BE2C (cell line): ENCODE measurements at regions not wholly inside any gene's neighbourhood (a gene's known extent, or its start where the extent isn't known, plus 50 kb on each side); places are given as distances from the start of the nearest gene placed in this dataset.

ENCODE experiments used
- DNase-seq: peaks from one replicate; pipeline ENCODE4 v3.0.0-alpha.2; 2020
- H3K27me3 ChIP-seq: fragments of 250-450 bp; sonication (Bioruptor Pico); 2 replicates; pipeline ENCODE4 v1.5.1; 2020; ENCODE audit warnings: mild to moderate bottlenecking
- H3K36me3 ChIP-seq: fragments of 250-450 bp; sonication (Bioruptor Pico); 2 replicates; pipeline ENCODE4 v1.5.1; 2020; ENCODE audit warnings: mild to moderate bottlenecking
- H3K4me1 ChIP-seq: fragments of 250-450 bp; sonication (Bioruptor Pico); 2 replicates; pipeline ENCODE4 v1.5.1; 2020
- H3K4me3 ChIP-seq: 2 replicates; pipeline ENCODE4 v1.5.1; 2011; ENCODE audit warnings: low read depth, low read length
- H3K9me3 ChIP-seq: fragments of 250-450 bp; sonication (Bioruptor Pico); 2 replicates; pipeline ENCODE4 v1.5.1; 2020
- TF ChIP-seq, protein P1 (sequence below): IDR thresholded peaks from 2 replicates; pipeline ENCODE4 v1.5.1; 2012; ENCODE audit warnings: mild to moderate bottlenecking, low read depth, low read length

DNA sequence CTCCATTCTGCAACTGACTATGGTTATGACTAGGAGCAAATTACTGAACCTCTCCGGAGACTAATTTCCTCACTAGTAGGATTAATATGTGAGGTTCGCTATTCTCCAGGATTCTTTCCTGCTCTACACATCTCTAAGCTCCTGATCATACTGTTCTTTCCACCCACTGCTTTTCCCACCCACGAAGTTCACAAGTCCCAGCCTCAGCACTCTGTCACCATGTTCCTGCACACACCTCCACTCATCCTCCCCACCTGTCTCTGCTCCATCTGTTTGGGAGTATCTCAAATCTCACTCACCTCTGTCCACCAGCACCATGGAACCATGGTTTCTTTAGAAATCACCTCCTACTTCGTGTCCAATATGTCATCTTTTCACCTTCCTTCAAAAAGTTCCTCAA is 185.3 kb downstream of the LRATD1 start:
- no peaks in the 10 kb centered on the region for H3K9me3 ChIP-seq
- H3K4me3 ChIP-seq, result no peak overlapping the region
- H3K4me1 ChIP-seq, result no peaks in the 10 kb centered on the region
- no peaks in the 10 kb centered on the region for H3K27me3 ChIP-seq
- no peak for DNase-seq
- TF ChIP-seq, protein P1, sequence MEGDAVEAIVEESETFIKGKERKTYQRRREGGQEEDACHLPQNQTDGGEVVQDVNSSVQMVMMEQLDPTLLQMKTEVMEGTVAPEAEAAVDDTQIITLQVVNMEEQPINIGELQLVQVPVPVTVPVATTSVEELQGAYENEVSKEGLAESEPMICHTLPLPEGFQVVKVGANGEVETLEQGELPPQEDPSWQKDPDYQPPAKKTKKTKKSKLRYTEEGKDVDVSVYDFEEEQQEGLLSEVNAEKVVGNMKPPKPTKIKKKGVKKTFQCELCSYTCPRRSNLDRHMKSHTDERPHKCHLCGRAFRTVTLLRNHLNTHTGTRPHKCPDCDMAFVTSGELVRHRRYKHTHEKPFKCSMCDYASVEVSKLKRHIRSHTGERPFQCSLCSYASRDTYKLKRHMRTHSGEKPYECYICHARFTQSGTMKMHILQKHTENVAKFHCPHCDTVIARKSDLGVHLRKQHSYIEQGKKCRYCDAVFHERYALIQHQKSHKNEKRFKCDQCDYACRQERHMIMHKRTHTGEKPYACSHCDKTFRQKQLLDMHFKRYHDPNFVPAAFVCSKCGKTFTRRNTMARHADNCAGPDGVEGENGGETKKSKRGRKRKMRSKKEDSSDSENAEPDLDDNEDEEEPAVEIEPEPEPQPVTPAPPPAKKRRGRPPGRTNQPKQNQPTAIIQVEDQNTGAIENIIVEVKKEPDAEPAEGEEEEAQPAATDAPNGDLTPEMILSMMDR, result no peak
- no peaks in the 10 kb centered on the region for H3K36me3 ChIP-seq

DNA sequence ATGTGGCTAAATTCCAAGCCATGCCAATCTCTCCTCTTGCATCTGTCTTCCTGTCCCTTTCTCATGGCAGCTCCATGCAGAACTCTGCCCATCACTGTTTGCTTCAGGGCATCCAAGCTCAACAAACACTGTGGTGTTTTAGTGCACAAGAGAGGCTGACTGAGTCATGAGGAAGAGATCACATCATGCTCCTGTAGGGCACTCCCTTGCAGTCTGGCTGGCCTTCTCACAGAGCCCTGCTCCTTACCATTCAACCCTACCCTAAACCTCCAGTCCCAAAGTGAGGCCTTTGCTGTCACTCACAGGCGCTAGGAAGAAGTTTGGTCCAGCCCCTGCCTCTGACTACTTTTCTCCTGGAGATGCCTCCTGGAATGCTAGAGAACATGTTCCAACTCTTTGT is 194.0 kb downstream of the LRATD1 start:
- Histone ChIP-seq H3K4me3 (no peak overlapping the region), H3K27me3 (no peaks in the 10 kb centered on the region; the same call in 1 of the 2 replicates), H3K36me3 (no peaks in the 10 kb centered on the region), H3K9me3 (no peaks in the 10 kb centered on the region), H3K4me1 (no peaks in the 10 kb centered on the region)
- no peak for DNase-seq
- TF ChIP-seq, protein P1, result no peak

DNA sequence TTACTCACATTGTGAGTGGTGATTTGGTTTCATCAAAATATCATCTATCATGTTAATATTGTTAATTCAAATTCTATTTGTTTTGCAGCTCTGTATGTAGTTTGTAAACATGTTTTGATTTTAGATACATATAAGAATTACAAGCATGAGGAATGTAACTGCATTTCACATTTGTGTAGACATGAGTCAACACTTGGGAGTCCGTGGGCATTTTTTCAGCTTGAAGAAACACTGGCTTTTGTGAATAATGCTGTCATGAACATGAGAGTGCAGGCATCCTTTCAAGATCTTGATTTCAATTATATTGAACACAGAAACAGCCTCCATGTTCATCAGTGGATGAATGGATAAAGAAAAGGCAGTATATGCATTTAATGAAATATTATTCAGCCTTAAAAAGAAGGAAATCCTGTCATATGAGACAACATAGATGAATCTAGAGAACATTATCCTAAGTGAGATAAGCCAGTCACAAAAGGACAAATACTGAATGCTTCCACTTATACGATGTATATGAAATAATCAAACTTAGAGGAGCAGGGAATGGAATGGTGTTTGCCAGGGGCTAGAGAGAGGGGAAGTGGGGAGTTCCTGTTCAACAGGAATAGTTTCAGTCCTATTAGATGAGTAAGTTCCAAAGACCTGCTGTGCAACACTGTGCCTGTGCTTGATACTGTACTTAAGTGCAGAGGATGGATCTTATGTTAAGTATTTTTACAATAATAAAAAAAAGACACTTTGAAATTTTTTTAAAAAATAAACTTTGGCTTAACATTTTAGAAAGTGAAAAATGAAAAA is 194.9 kb downstream of the LRATD1 start:
- Histone ChIP-seq H3K36me3 (no peaks in the 10 kb centered on the region), H3K27me3 (no peaks in the 10 kb centered on the region; the same call in 1 of the 2 replicates), H3K4me1 (no peaks in the 10 kb centered on the region), H3K9me3 (no peaks in the 10 kb centered on the region), H3K4me3 (no peak overlapping the region)
- TF ChIP-seq, protein P1, result no peak
- DNase-seq, result no peak

DNA sequence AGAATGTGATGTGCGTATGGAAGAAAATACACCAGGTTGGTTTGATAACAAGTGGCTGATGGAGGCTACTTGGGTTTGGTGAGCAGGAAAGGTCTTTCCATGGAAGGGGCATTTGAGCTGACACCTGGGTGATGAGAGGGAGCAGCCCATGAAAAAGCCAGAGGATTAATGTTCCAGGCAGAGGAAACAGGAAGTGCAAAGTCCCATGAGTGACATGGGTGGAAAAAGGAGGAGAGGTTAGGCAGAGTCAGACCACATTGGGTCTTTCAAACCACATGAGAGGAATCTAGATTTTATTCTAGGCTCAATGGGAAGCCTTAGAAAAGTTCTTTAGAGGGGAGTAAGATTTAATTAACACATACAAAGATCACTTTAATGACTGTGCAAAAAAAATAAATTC is 195.7 kb downstream of the LRATD1 start:
- Histone ChIP-seq H3K4me3 (no peak overlapping the region), H3K27me3 (no peaks in the 10 kb centered on the region; the same call in 1 of the 2 replicates), H3K4me1 (no peaks in the 10 kb centered on the region), H3K36me3 (no peaks in the 10 kb centered on the region), H3K9me3 (no peaks in the 10 kb centered on the region)
- no peak for DNase-seq
- TF ChIP-seq, protein P1, result no peak

DNA sequence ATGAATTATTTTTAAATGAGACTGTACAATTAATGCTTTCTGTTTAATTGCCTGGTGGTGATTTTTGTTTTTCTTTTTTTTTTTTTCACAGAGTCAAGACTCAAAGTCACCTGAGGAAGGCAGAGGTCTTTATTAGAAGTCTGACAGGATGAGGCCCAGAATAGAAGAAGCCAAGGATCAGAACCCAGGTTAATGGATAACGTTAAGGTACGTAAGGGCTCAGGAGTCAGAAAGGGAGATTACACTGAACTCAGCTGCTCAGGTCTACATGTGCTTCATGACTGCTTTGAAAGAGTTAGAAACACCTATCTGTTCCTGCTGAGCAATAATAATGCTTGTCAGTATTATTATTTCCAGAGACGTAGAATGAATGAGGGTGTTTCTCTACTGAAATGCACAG is 196.5 kb downstream of the LRATD1 start:
- no peaks in the 10 kb centered on the region for H3K36me3 ChIP-seq
- H3K4me1 ChIP-seq, result no peaks in the 10 kb centered on the region
- H3K4me3 ChIP-seq, result no peak overlapping the region
- no peak for DNase-seq
- TF ChIP-seq, protein P1, result no peak
- H3K9me3 ChIP-seq, result no peaks in the 10 kb centered on the region
- H3K27me3 ChIP-seq, result no peaks in the 10 kb centered on the region; the same call in 1 of the 2 replicates

DNA sequence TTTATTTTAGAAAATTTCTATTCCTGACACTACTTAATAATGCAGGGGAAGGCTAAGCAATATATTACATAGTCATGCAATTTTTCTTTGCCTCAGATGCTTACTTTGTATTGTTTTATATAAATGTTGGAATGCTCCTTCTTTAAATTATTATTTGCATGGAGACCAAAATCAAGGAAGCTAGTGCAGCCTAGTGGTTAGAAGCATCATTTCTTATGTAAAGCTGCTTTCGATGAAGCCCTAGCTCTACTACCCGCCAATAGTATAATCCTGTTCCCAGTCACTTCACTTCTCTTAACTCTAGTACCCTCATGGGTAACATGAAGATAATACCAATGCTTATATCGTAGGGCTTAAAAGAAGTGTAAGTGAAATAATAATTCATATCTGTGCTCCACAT is 198.9 kb downstream of the LRATD1 start:
- Histone ChIP-seq H3K27me3 (no peaks in the 10 kb centered on the region), H3K4me1 (no peaks in the 10 kb centered on the region), H3K9me3 (no peaks in the 10 kb centered on the region), H3K36me3 (no peaks in the 10 kb centered on the region), H3K4me3 (no peak overlapping the region)
- TF ChIP-seq, protein P1, result no peak
- no peak for DNase-seq
